Tibial artery (tissue), 4 donors: ENCODE measurements at regions not wholly inside any gene's neighbourhood (a gene's known extent, or its start where the extent isn't known, plus 50 kb on each side); places are given as distances from the start of the nearest gene placed in this dataset.

Source experiments
- DNase-seq, 2 donors: peaks; one replicate each; pipeline ENCODE4 v3.0.0-alpha.2; 2019
- H3K27ac ChIP-seq, 2 donors: fragments of 200-600 bp; sonication (generic) in 1 of 2; 1 replicate in 1 of 2; 2 replicates in 1 of 2; pipeline ENCODE4 v1.5.1; 2018 to 2019; ENCODE audit warnings: mild to moderate bottlenecking in 1 of 2
- H3K27me3 ChIP-seq, 2 donors: fragments of 200-600 bp; sonication (generic) in 1 of 2; one replicate each; pipeline versions ENCODE4 v1.5.1 to v1.6.0; 2016 to 2019
- H3K36me3 ChIP-seq, 3 donors: fragments of 200-600 bp; sonication (generic) in 2 of 3; one replicate each; pipeline ENCODE4 v1.5.1; 2016 to 2019; ENCODE audit warnings: mild to moderate bottlenecking in 2 of 3
- H3K4me1 ChIP-seq, 4 donors: fragments of 200-600 bp; sonication (generic) in 2 of 4; 1 replicate in 3 of 4; 2 replicates in 1 of 4; pipeline ENCODE4 v1.5.1; 2016 to 2019
- H3K4me3 ChIP-seq, 2 donors: fragments of 200-600 bp; sonication (generic) in 1 of 2; 1 replicate in 1 of 2; 2 replicates in 1 of 2; pipeline ENCODE4 v1.5.1; 2018 to 2019; ENCODE audit warnings: mild to moderate bottlenecking in 2 of 2
- H3K9me3 ChIP-seq, 3 donors: fragments of 200-600 bp; sonication (generic) in 1 of 3; one replicate each; pipeline ENCODE4 v1.5.1; 2016 to 2019
- intact Hi-C: fragments of 100-400 bp; cut with DNase I; formaldehyde crosslinking; loops from one replicate; pipeline ENCODE4 v1.15.0; 2023; ENCODE audit warnings: low total_unique reads
- TF ChIP-seq, protein P1 (sequence below), 2 experiments: fragments of 200-600 bp in 1 of 2; fragments of 450-650 bp in 1 of 2; IDR thresholded peaks; one replicate each; pipeline ENCODE4 v1.5.1; 2017 to 2019; ENCODE audit warnings: antibody characterized with exemption in 2 of 2, mild to moderate bottlenecking in 1 of 2, moderate library complexity in 1 of 2

DNA sequence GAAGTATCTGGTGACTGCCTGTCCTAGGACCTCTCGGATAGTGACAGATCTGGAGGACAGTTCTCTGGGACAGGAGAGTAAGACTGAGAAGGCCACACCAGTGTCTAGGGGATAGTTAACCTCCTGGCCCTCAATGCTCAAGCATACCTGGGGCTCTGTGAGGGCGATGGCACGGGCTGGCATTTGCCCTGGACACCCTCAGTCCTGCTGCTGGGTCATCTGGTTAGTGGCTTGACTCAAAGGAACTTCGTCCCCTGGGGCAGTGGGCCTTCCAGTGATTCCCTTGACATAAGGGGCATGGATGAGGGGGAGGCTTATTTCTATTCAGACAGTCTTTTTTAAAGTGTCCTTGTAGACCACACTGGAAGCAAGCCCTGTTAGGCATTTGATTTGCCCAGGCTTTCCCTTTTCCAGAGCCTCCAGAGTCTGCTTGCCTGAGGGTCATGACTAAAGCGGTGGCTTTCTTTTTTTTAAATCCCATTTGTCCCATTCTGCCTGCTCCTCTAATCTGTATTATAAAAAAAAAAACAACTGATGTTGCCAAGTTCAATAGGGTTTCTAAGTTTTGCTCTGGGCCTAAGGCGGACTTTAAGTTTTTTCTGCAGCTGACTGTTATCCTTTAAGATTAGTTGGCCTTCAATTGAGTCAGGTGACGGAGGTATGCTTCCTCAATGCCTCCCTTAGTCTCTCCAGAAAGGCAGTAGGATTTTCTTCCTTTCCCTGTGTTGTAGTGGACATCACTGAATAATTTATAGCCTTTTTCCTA lies 2083.5 kb upstream of the C9orf72 start:
- TF ChIP-seq, protein P1, sequence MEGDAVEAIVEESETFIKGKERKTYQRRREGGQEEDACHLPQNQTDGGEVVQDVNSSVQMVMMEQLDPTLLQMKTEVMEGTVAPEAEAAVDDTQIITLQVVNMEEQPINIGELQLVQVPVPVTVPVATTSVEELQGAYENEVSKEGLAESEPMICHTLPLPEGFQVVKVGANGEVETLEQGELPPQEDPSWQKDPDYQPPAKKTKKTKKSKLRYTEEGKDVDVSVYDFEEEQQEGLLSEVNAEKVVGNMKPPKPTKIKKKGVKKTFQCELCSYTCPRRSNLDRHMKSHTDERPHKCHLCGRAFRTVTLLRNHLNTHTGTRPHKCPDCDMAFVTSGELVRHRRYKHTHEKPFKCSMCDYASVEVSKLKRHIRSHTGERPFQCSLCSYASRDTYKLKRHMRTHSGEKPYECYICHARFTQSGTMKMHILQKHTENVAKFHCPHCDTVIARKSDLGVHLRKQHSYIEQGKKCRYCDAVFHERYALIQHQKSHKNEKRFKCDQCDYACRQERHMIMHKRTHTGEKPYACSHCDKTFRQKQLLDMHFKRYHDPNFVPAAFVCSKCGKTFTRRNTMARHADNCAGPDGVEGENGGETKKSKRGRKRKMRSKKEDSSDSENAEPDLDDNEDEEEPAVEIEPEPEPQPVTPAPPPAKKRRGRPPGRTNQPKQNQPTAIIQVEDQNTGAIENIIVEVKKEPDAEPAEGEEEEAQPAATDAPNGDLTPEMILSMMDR (IDR thresholded peaks at IDR 0.05), result no peak
- Histone ChIP-seq H3K9me3 (no peaks in the 10 kb centered on the region), H3K36me3 (no peaks in the 10 kb centered on the region), H3K4me1 (no peaks in the 10 kb centered on the region), H3K27me3 (no peaks in the 10 kb centered on the region), H3K4me3 (no peak overlapping the region), H3K27ac (no peak overlapping the region)
- no peak for DNase-seq
- intact Hi-C loops, result no loop called here

DNA sequence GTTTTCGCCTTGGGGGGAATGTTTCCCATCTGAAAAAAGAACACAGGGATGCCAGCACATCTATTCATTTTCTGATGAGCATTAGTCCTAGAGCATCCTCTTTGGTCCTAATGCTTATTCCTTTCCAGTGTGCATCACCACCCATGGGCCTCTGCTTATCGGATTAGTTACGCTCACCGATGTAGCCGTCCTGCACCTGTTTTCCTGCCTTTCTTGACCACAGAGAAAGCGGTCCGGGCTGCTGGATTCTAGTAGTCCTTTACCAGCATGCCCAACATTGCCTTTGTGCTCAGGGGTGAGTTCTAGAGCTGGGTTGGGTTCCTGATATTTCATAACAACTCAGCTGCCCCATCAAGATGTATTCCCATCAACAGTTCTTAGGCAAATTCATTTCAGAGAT lies 2084.5 kb upstream of the C9orf72 start:
- Histone ChIP-seq H3K36me3 (no peaks in the 10 kb centered on the region), H3K4me1 (no peaks in the 10 kb centered on the region), H3K9me3 (no peaks in the 10 kb centered on the region), H3K4me3 (no peak overlapping the region), H3K27ac (no peak overlapping the region), H3K27me3 (no peaks in the 10 kb centered on the region)
- DNase-seq, result no peak
- intact Hi-C loops, result no loop called here
- TF ChIP-seq, protein P1 (IDR thresholded peaks at IDR 0.05), result no peak

- DNase-seq, result no peak
- Histone ChIP-seq H3K4me3 (no peak overlapping the region), H3K27ac (no peak overlapping the region), H3K9me3 (no peaks in the 10 kb centered on the region), H3K36me3 (no peaks in the 10 kb centered on the region), H3K4me1 (no peaks in the 10 kb centered on the region), H3K27me3 (no peaks in the 10 kb centered on the region)
- intact Hi-C loops, result no loop called here
- TF ChIP-seq, protein P1 (IDR thresholded peaks at IDR 0.05), result no peak
Measured at GRCh38 chr9:29659014-29659413, 2085.7 kb upstream of the C9orf72 start.

GRCh38 chr9:29659736-29660135 lies 2086.5 kb upstream of the C9orf72 start:
- Histone ChIP-seq H3K9me3 (no peaks in the 10 kb centered on the region), H3K4me3 (no peak overlapping the region), H3K36me3 (no peaks in the 10 kb centered on the region), H3K27ac (no peak overlapping the region), H3K4me1 (no peaks in the 10 kb centered on the region), H3K27me3 (no peaks in the 10 kb centered on the region)
- TF ChIP-seq, protein P1 (IDR thresholded peaks at IDR 0.05), result no peak
- no peak for DNase-seq
- intact Hi-C loops, result no loop called here

DNA sequence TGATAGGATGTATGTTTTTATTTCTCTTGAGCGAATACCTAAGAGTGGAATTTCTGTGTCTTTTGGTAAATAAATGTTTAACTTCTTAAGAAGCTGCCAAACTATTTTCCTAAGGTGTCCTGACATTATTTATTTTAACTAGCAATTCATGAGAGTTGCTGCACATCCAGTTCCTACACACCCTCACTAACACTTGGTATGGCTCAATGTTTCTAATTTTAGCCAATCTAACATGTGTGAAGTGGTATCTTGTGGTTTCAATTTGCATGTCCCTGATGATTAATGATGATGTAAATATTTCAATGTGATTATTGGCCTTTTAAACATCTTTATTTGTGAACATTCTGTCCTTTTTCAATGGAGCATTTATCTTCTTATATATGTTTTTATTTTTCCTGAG lies 2095.5 kb upstream of the C9orf72 start:
- no peak overlapping the region for H3K4me3 ChIP-seq
- no peak overlapping the region for H3K27ac ChIP-seq

More for the DNA sequence above, 2095.5 kb upstream of the C9orf72 start:
- no peaks in the 10 kb centered on the region for H3K36me3 ChIP-seq
- no peaks in the 10 kb centered on the region for H3K9me3 ChIP-seq
- no peak for DNase-seq
- TF ChIP-seq, protein P1 (IDR thresholded peaks at IDR 0.05), result no peak
- no peaks in the 10 kb centered on the region for H3K27me3 ChIP-seq
- H3K4me1 ChIP-seq, result no peaks in the 10 kb centered on the region
- intact Hi-C loops, result no loop called here
